ENCODE measurements at regions not wholly inside any gene's neighbourhood (a gene's known extent, or its start where the extent isn't known, plus 50 kb on each side); places are given as distances from the start of the nearest gene placed in this dataset.
A peak's percentile ranks its signal among the peaks of the same experiment; 100 is the strongest.

- H3K9me3 ChIP-seq (ENCODE audit: control insufficient read depth, low read depth, low read length): no peaks in the 10 kb centered on the region
- no peaks in the 10 kb centered on the region for H3K27me3 ChIP-seq (ENCODE audit: control insufficient read depth, insufficient read depth, low read length)
- no peak overlapping the region for H3K9ac ChIP-seq (ENCODE audit: low read length)
- H3K4me3 ChIP-seq (ENCODE audit: low read length): no peak overlapping the region
- no peak overlapping the region for H3K27ac ChIP-seq (ENCODE audit: low read length)
- no peaks in the 10 kb centered on the region for H3K36me3 ChIP-seq (ENCODE audit: control insufficient read depth, low read depth, low read length)
- H3K4me1 ChIP-seq (ENCODE audit: control insufficient read depth, low read depth, low read length): peaks cover 9% of the 10 kb centered on the region
These were observed 986.5 kb downstream of the KCNMA1 start for GRCh38 chr10:76651154-76651553.

GRCh38 chr10:76649723-76650127 is 987.9 kb downstream of the KCNMA1 start:
- H3K36me3 ChIP-seq (ENCODE audit: control insufficient read depth, low read depth, low read length): no peaks in the 10 kb centered on the region
- no peaks in the 10 kb centered on the region for H3K9me3 ChIP-seq (ENCODE audit: control insufficient read depth, low read depth, low read length)
- H3K4me3 ChIP-seq (ENCODE audit: low read length): no peak overlapping the region
- no peaks in the 10 kb centered on the region for H3K27me3 ChIP-seq (ENCODE audit: control insufficient read depth, insufficient read depth, low read length)
- H3K4me1 ChIP-seq (ENCODE audit: control insufficient read depth, low read depth, low read length): peaks cover 9% of the 10 kb centered on the region
- no peak overlapping the region for H3K9ac ChIP-seq (ENCODE audit: low read length)
- H3K27ac ChIP-seq (ENCODE audit: low read length): no peak overlapping the region

- peaks cover 9% of the 10 kb centered on the region for H3K4me1 ChIP-seq (ENCODE audit: control insufficient read depth, low read depth, low read length)
- no peaks in the 10 kb centered on the region for H3K36me3 ChIP-seq (ENCODE audit: control insufficient read depth, low read depth, low read length)
- H3K9ac ChIP-seq (ENCODE audit: low read length): no peak overlapping the region
- H3K27ac ChIP-seq (ENCODE audit: low read length): no peak overlapping the region
- H3K27me3 ChIP-seq (ENCODE audit: control insufficient read depth, insufficient read depth, low read length): no peaks in the 10 kb centered on the region
- no peaks in the 10 kb centered on the region for H3K9me3 ChIP-seq (ENCODE audit: control insufficient read depth, low read depth, low read length)
- H3K4me3 ChIP-seq (ENCODE audit: low read length): no peak overlapping the region
These were observed 988.4 kb downstream of the KCNMA1 start for GRCh38 chr10:76649254-76649653.

GRCh38 chr10:76647301-76647700 is 990.3 kb downstream of the KCNMA1 start:
- peaks cover 9% of the 10 kb centered on the region for H3K4me1 ChIP-seq (ENCODE audit: control insufficient read depth, low read depth, low read length)
- H3K36me3 ChIP-seq (ENCODE audit: control insufficient read depth, low read depth, low read length): no peaks in the 10 kb centered on the region
- H3K27ac ChIP-seq (ENCODE audit: low read length): no peak overlapping the region
- H3K9ac ChIP-seq (ENCODE audit: low read length): no peak overlapping the region
- no peaks in the 10 kb centered on the region for H3K27me3 ChIP-seq (ENCODE audit: control insufficient read depth, insufficient read depth, low read length)
- no peak overlapping the region for H3K4me3 ChIP-seq (ENCODE audit: low read length)
- no peaks in the 10 kb centered on the region for H3K9me3 ChIP-seq (ENCODE audit: control insufficient read depth, low read depth, low read length)

GRCh38 chr10:76645341-76645740 is 992.3 kb downstream of the KCNMA1 start:
- H3K4me3 ChIP-seq (ENCODE audit: low read length): no peak overlapping the region
- no peaks in the 10 kb centered on the region for H3K36me3 ChIP-seq (ENCODE audit: control insufficient read depth, low read depth, low read length)
- H3K27me3 ChIP-seq (ENCODE audit: control insufficient read depth, insufficient read depth, low read length): no peaks in the 10 kb centered on the region
- no peak overlapping the region for H3K9ac ChIP-seq (ENCODE audit: low read length)
- peaks cover 9% of the 10 kb centered on the region for H3K4me1 ChIP-seq (ENCODE audit: control insufficient read depth, low read depth, low read length)
- no peaks in the 10 kb centered on the region for H3K9me3 ChIP-seq (ENCODE audit: control insufficient read depth, low read depth, low read length)
- no peak overlapping the region for H3K27ac ChIP-seq (ENCODE audit: low read length)

- no peaks in the 10 kb centered on the region for H3K27me3 ChIP-seq (ENCODE audit: control insufficient read depth, insufficient read depth, low read length)
- no peak overlapping the region for H3K9ac ChIP-seq (ENCODE audit: low read length)
- H3K4me1 ChIP-seq (ENCODE audit: control insufficient read depth, low read depth, low read length): peaks cover 2% of the 10 kb centered on the region
- no peak overlapping the region for H3K27ac ChIP-seq (ENCODE audit: low read length)
- no peak overlapping the region for H3K4me3 ChIP-seq (ENCODE audit: low read length)
- no peaks in the 10 kb centered on the region for H3K36me3 ChIP-seq (ENCODE audit: control insufficient read depth, low read depth, low read length)
- H3K9me3 ChIP-seq (ENCODE audit: control insufficient read depth, low read depth, low read length): no peaks in the 10 kb centered on the region
These were observed 993.1 kb downstream of the KCNMA1 start for GRCh38 chr10:76644476-76644875.

- no peak overlapping the region for H3K9ac ChIP-seq (ENCODE audit: low read length)
These were observed 994.1 kb downstream of the KCNMA1 start for GRCh38 chr10:76643511-76643911.

GRCh38 chr10:76642358-76642757 is 995.2 kb downstream of the KCNMA1 start:
- Histone ChIP-seq H3K9ac (ENCODE audit: low read length) (no peak overlapping the region), H3K27ac (ENCODE audit: low read length) (no peak overlapping the region), H3K4me1 (ENCODE audit: control insufficient read depth, low read depth, low read length) (no peaks in the 10 kb centered on the region), H3K36me3 (ENCODE audit: control insufficient read depth, low read depth, low read length) (no peaks in the 10 kb centered on the region), H3K27me3 (ENCODE audit: control insufficient read depth, insufficient read depth, low read length) (no peaks in the 10 kb centered on the region), H3K4me3 (ENCODE audit: low read length) (no peak overlapping the region), H3K9me3 (ENCODE audit: control insufficient read depth, low read depth, low read length) (no peaks in the 10 kb centered on the region)

More at GRCh38 chr10:76643511-76643911, 994.1 kb downstream of the KCNMA1 start:
- Histone ChIP-seq H3K4me1 (ENCODE audit: control insufficient read depth, low read depth, low read length) (no peaks in the 10 kb centered on the region), H3K4me3 (ENCODE audit: low read length) (no peak overlapping the region), H3K36me3 (ENCODE audit: control insufficient read depth, low read depth, low read length) (no peaks in the 10 kb centered on the region), H3K9me3 (ENCODE audit: control insufficient read depth, low read depth, low read length) (no peaks in the 10 kb centered on the region), H3K27me3 (ENCODE audit: control insufficient read depth, insufficient read depth, low read length) (no peaks in the 10 kb centered on the region), H3K27ac (ENCODE audit: low read length) (no peak overlapping the region)

- H3K27me3 ChIP-seq (ENCODE audit: control insufficient read depth, insufficient read depth, low read length): no peaks in the 10 kb centered on the region
- no peaks in the 10 kb centered on the region for H3K36me3 ChIP-seq (ENCODE audit: control insufficient read depth, low read depth, low read length)
- H3K27ac ChIP-seq (ENCODE audit: low read length): no peak overlapping the region
- H3K9me3 ChIP-seq (ENCODE audit: control insufficient read depth, low read depth, low read length): no peaks in the 10 kb centered on the region
- H3K9ac ChIP-seq (ENCODE audit: low read length): no peak overlapping the region
- no peaks in the 10 kb centered on the region for H3K4me1 ChIP-seq (ENCODE audit: control insufficient read depth, low read depth, low read length)
- no peak overlapping the region for H3K4me3 ChIP-seq (ENCODE audit: low read length)
These were observed 996.4 kb downstream of the KCNMA1 start for GRCh38 chr10:76641215-76641614.

- Histone ChIP-seq H3K27me3 (ENCODE audit: control insufficient read depth, insufficient read depth, low read length) (no peaks in the 10 kb centered on the region), H3K4me1 (ENCODE audit: control insufficient read depth, low read depth, low read length) (no peaks in the 10 kb centered on the region), H3K36me3 (ENCODE audit: control insufficient read depth, low read depth, low read length) (no peaks in the 10 kb centered on the region), H3K9ac (ENCODE audit: low read length) (no peak overlapping the region), H3K4me3 (ENCODE audit: low read length) (no peak overlapping the region), H3K27ac (ENCODE audit: low read length) (no peak overlapping the region), H3K9me3 (ENCODE audit: control insufficient read depth, low read depth, low read length) (no peaks in the 10 kb centered on the region)
These were observed 996.8 kb downstream of the KCNMA1 start for GRCh38 chr10:76640806-76641205.

GRCh38 chr10:76632767-76633051 is 1004.9 kb downstream of the KCNMA1 start:
- no peaks in the 10 kb centered on the region for H3K36me3 ChIP-seq (ENCODE audit: control insufficient read depth, low read depth, low read length)
- peak overlapping the region; percentile 46 for H3K4me3 ChIP-seq (ENCODE audit: low read length)
- no peaks in the 10 kb centered on the region for H3K27me3 ChIP-seq (ENCODE audit: control insufficient read depth, insufficient read depth, low read length)
- no peak overlapping the region for H3K9ac ChIP-seq (ENCODE audit: low read length)
- peaks cover 9% of the 10 kb centered on the region for H3K4me1 ChIP-seq (ENCODE audit: control insufficient read depth, low read depth, low read length)
- no peaks in the 10 kb centered on the region for H3K9me3 ChIP-seq (ENCODE audit: control insufficient read depth, low read depth, low read length)
- H3K27ac ChIP-seq (ENCODE audit: low read length): no peak overlapping the region

- peak overlapping the region; percentile 46 for H3K4me3 ChIP-seq (ENCODE audit: low read length)
- no peaks in the 10 kb centered on the region for H3K27me3 ChIP-seq (ENCODE audit: control insufficient read depth, insufficient read depth, low read length)
- no peak overlapping the region for H3K27ac ChIP-seq (ENCODE audit: low read length)
- H3K4me1 ChIP-seq (ENCODE audit: control insufficient read depth, low read depth, low read length): peaks cover 9% of the 10 kb centered on the region
- H3K9ac ChIP-seq (ENCODE audit: low read length): no peak overlapping the region
- H3K36me3 ChIP-seq (ENCODE audit: control insufficient read depth, low read depth, low read length): no peaks in the 10 kb centered on the region
- no peaks in the 10 kb centered on the region for H3K9me3 ChIP-seq (ENCODE audit: control insufficient read depth, low read depth, low read length)
These were observed 1005.5 kb downstream of the KCNMA1 start for GRCh38 chr10:76631884-76632766.

Data from iPS-18a (cell line).